Right lobe of liver (tissue), 1 donor: ENCODE measurements at regions not wholly inside any gene's neighbourhood (a gene's known extent, or its start where the extent isn't known, plus 50 kb on each side); places are given as distances from the start of the nearest gene placed in this dataset.

Source experiments
- small RNA-seq, 2 experiments: library from RNA; depleted of rRNA; stranded (forward); fragments of <200 nt; gene quantifications; one replicate each; pipeline ENCODE3, GENCODE V24; 2016

Small RNA genes lying in the stretch of these regions (small RNA-seq; reads per million reads assigned to genes)
- 0 reads per million in 2 experiments for gene AL158077.1
